ENCODE measurements at regions not wholly inside any gene's neighbourhood (a gene's known extent, or its start where the extent isn't known, plus 50 kb on each side); places are given as distances from the start of the nearest gene placed in this dataset.

DNA sequence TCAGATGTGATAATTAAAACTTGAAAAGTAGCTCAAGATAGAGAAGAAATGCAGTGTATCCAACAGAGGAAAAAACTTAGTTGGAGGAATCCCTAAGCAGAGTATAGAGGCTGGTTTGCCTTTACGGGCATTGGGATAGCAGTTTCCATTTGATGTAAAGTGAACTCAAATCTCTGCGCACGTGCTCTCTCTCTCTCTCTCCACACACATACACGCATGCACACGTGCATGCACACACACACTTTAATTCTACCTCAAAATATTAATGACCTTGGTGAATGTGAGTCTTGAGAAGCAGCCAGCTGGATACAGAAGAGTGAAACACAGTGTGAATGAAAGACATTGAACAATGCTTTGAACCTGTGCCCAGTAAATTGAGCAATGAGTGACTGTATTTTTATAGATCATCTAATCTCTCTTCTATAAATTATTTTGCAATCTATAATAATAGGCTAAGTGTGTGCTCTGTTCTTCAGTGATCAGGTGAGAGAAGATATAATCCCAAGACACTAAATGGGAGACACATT is 247.7 kb upstream of the FAM83B start:
- no peaks in the 10 kb centered on the region for H3K27me3 Mint-ChIP-seq
- H3K36me3 Mint-ChIP-seq, result peaks cover 1% of the 10 kb centered on the region
- peaks cover 0 to 3% (median 0%) of the 10 kb centered on the region in 3 donors for H3K9me3 Mint-ChIP-seq
- H3K4me1 Mint-ChIP-seq, result no peaks in the 10 kb centered on the region
- H3K4me3 Mint-ChIP-seq, result no peak overlapping the region
- H3K27ac Mint-ChIP-seq, result no peak overlapping the region

DNA sequence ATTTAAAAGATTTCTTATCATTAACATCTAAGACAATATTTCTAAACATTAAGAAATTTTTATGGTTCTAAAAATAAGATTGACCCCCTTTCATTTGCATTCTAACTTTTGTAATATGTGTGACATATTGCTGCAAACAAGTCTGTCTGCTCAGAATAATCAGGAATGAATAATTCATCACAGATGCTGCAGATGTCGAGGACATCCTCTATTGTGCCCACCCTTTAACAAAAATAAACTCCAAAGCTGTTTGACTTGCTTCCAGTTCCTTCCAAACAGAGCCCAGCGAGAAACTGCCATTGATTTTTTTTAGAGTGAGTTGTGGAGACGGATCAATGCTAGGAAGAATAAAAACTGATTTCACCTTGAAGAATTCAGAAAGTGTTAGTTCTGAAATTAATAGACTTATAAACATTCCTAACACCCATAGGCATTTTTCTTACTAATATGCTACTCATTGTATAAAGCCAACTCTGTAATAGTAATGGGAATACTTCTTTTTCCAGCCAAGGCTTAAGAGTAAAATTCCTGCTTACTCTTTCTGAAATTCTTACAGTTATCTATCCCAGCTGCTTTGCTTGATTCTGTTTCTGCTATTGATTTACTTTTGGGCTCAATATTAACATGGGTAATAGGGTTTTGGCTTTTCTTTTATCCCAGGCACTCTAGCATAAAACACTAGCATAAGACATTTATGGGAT is 244.8 kb upstream of the FAM83B start:
- peaks cover 1% of the 10 kb centered on the region for H3K36me3 Mint-ChIP-seq
- no peaks in the 10 kb centered on the region for H3K27me3 Mint-ChIP-seq
- H3K4me3 Mint-ChIP-seq, result no peak overlapping the region
- peaks cover 0 to 3% (median 3%) of the 10 kb centered on the region in 3 donors for H3K9me3 Mint-ChIP-seq
- no peak overlapping the region for H3K27ac Mint-ChIP-seq
- H3K4me1 Mint-ChIP-seq, result no peaks in the 10 kb centered on the region

DNA sequence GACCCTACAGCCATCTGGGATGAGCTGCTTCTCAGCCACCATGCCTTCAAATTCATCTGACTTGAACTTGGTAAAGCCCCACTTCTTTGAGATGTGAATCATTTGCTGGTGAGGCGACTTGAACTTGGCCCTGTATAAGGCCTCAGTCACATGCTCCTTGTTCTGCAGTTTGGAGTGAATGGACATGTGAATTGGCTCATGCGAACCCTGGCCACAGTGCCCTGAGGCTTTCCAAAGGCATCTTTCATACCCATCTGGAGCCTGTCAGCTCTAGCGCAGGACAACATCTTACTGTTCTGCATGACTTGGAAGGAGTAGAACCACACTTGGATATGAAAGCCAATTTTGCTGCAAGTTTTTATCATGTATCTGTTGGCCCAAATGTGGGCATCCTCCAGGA is 244.0 kb upstream of the FAM83B start:
- Mint-ChIP-seq H3K9me3 (peaks cover 0 to 3% (median 0%) of the 10 kb centered on the region in 3 donors), H3K27me3 (no peaks in the 10 kb centered on the region), H3K27ac (no peak overlapping the region), H3K4me3 (no peak overlapping the region), H3K36me3 (peaks cover 1% of the 10 kb centered on the region), H3K4me1 (no peaks in the 10 kb centered on the region)

DNA sequence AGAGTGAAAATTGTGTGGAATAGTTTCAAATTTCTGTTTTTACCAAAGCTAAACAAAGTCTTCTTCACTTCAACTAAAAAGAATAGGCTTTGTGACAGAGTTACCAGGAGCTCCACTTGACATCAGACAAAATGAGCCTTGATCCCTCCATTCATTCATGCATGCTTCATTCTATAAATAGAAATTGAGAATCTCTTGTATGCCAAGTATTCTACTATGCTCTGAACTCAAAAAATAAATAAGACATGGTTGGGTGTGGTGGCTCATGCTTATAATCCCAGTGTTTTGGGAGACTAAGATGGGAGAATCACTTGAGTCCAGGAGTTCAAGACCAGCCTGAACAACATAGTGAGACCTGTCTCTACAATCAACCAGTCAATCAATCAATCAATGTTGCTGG is 236.6 kb upstream of the FAM83B start:
- H3K36me3 Mint-ChIP-seq, result no peaks in the 10 kb centered on the region
- no peaks in the 10 kb centered on the region for H3K4me1 Mint-ChIP-seq
- no peak overlapping the region for H3K27ac Mint-ChIP-seq
- H3K27me3 Mint-ChIP-seq, result no peaks in the 10 kb centered on the region
- peaks cover 0 to 6% (median 0%) of the 10 kb centered on the region in 3 donors for H3K9me3 Mint-ChIP-seq
- no peak overlapping the region for H3K4me3 Mint-ChIP-seq

DNA sequence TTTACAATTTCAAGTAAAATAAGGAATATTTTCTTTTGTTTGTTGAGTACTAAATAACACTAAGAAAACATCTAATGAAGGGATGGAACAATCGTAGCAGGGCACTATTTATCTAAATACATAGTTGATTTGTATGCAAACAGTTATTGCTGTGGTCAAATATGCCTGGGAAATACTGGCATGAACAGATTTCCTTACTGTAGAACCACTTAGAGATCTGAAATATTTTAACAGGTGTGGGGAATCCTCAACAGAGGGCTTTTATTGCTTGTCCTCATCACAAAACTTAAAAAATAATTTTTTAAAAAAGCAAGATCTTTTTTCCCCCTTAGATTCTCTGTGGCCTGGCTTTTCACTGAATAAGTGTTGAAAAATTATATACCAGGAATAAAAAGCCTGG is 233.0 kb upstream of the FAM83B start:
- no peaks in the 10 kb centered on the region for H3K4me1 Mint-ChIP-seq
- H3K36me3 Mint-ChIP-seq, result peaks cover 2% of the 10 kb centered on the region
- H3K27me3 Mint-ChIP-seq, result no peaks in the 10 kb centered on the region
- H3K4me3 Mint-ChIP-seq, result no peak overlapping the region
- H3K27ac Mint-ChIP-seq, result no peak overlapping the region
- peaks cover 0 to 2% (median 0%) of the 10 kb centered on the region in 3 donors for H3K9me3 Mint-ChIP-seq

DNA sequence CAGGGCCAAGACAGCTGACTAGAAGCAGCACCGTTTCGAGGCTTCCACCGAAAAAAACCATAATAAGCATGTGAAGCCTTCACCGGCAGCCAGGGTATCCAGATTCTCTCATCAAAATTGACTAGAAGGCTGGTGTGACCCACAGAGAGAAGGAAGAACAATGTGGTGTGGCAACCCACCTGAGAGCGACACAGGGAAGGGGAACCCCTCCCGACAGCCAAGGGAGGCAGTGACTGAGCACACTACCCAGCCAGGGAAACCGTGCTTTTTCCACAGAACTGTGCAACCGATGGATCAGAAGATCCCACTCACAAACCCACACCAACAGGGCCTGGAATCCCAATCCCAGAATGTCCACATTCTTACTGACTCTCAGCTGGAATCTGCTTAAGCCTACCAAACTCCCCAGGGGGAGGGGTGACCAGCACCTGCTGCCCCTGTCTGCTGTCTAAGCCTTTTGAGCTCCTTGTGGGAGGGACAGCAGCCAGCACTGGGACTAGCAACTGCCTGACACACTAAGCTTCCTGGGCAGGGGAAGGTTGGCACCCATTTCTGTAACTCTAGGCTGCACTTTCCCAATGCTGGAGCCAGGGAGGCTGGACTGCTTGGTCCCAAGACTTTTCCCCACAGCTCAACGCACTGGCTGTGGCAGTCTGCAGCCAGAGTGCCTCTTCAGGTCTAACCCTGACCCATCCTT is 231.9 kb upstream of the FAM83B start:
- no peaks in the 10 kb centered on the region for H3K4me1 Mint-ChIP-seq
- H3K27ac Mint-ChIP-seq, result no peak overlapping the region
- H3K9me3 Mint-ChIP-seq, result no peaks in the 10 kb centered on the region
- no peaks in the 10 kb centered on the region for H3K27me3 Mint-ChIP-seq
- peaks cover 2% of the 10 kb centered on the region for H3K36me3 Mint-ChIP-seq
- H3K4me3 Mint-ChIP-seq, result no peak overlapping the region

DNA sequence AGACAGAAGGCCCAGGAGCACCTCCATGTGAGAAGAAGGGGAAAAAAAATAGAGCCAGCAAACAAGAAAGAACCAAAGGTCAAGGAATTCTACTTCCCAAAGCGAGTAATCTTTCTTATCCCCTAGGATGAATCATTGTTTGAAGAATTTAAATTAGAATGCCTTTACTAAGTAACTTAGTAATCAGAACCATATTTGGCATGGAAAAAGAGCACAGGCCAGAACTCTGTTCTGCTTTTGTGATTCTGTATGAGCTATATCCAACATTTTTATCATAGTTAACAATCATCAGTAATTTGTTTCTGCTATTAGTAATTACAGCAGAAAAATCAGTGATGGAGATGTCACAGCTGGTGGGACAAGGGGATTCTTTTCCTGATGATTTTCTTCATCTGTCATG is 228.8 kb upstream of the FAM83B start:
- peaks cover 2% of the 10 kb centered on the region for H3K36me3 Mint-ChIP-seq
- no peaks in the 10 kb centered on the region for H3K27me3 Mint-ChIP-seq
- no peak overlapping the region for H3K27ac Mint-ChIP-seq
- no peaks in the 10 kb centered on the region for H3K9me3 Mint-ChIP-seq
- H3K4me3 Mint-ChIP-seq, result no peak overlapping the region
- H3K4me1 Mint-ChIP-seq, result no peaks in the 10 kb centered on the region

DNA sequence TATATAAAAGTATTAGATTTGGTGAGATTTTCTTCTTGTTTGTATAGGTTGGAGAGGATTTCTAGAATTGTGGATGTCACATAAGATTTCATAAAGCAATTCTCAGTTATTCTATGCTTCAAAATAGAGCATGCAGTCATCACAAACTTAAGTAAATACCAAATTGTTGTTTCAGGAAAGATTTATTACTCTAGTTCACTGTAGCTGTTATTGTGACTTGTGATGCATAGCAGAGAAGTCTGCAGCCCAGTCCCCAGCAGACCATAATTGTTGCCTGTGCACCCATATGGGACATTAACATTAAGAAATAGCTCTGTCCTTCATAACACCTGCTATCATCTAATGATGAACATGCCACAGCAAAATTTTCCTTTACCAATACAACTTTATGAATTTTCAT is 228.0 kb upstream of the FAM83B start:
- Mint-ChIP-seq H3K27me3 (no peaks in the 10 kb centered on the region), H3K9me3 (no peaks in the 10 kb centered on the region), H3K4me1 (no peaks in the 10 kb centered on the region), H3K4me3 (no peak overlapping the region), H3K36me3 (peaks cover 2% of the 10 kb centered on the region), H3K27ac (no peak overlapping the region)

DNA sequence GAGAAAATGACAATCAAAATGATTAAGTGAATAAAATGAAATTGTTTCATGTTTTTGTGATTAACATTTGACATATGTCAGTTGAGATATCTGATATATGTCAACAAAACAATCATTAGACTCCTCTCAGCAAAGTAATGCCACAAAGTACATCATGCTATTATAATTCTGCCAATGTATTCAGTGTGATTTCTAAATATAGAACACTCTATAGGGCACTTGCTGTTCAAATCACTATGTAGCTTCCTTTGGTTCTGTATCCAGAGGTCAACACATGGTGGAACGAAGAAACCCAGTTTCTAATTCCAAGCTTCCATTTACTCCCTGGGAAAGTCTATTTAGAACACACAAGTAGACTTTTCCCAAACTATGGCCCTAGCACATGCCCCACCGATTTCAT is 227.5 kb upstream of the FAM83B start:
- Mint-ChIP-seq H3K36me3 (peaks cover 2% of the 10 kb centered on the region), H3K9me3 (no peaks in the 10 kb centered on the region), H3K27ac (no peak overlapping the region), H3K4me3 (no peak overlapping the region), H3K27me3 (no peaks in the 10 kb centered on the region), H3K4me1 (no peaks in the 10 kb centered on the region)

DNA sequence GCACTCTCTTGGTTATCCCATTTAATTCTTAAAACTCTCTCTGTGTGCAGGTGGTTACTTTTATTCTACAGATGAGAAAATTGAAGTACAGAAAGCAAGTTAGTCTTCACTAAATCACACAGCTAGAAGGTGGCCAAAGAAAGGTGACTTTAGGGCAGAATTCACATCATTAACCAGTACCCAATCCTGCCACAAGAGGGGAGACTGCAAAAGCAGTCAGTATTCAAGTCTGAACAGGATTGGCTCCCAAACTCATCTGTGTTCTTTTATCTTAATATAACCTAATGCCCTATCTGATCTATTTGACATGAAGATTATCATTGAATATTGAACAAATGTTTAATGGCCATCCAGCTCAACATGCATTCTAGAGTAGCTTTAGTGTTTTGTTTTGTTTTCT is 225.3 kb upstream of the FAM83B start:
- Mint-ChIP-seq H3K27me3 (no peaks in the 10 kb centered on the region), H3K9me3 (no peaks in the 10 kb centered on the region), H3K36me3 (no peaks in the 10 kb centered on the region), H3K27ac (no peak overlapping the region), H3K4me3 (no peak overlapping the region), H3K4me1 (no peaks in the 10 kb centered on the region)

DNA sequence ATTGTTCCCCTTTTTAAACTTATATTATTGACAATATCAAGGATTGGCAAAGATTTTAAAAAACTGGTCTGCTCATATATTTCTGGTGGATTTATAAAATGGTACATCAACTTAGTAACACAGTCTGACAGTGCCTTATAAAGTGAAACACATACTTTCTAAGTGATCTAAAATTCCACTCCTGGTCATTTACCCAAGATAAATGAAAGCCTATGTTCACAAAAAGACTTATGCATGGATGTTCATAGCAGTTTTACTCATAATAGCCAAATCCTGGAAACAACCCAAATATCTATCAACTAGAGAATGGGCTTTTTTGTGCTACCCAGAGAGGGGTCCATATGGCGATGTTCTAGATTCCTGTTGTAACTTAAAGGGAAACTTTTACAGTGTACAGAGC is 222.4 kb upstream of the FAM83B start:
- H3K4me1 Mint-ChIP-seq, result no peaks in the 10 kb centered on the region
- H3K27me3 Mint-ChIP-seq, result no peaks in the 10 kb centered on the region
- H3K9me3 Mint-ChIP-seq, result no peaks in the 10 kb centered on the region
- no peak overlapping the region for H3K27ac Mint-ChIP-seq
- H3K36me3 Mint-ChIP-seq, result no peaks in the 10 kb centered on the region
- H3K4me3 Mint-ChIP-seq, result no peak overlapping the region

DNA sequence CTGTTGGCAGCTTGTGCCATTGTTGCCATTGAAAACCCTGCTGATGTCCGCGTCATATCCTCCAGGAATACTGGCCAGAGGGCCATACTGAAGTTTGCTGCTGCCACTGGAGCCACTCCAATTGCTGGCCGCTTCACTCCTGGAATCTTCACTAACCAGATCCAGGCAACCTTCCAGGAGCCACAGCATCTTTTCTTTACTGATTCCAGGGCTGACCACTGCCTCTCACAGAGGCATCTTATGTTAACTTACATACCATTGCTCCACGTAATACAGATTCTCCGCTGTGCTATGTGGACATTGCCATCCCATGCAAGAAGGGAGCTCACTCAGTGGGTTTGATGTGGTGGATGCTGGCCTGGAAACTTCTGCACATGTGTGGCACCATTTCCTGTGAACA is 221.8 kb upstream of the FAM83B start:
- Mint-ChIP-seq H3K4me1 (no peaks in the 10 kb centered on the region), H3K9me3 (no peaks in the 10 kb centered on the region), H3K27me3 (no peaks in the 10 kb centered on the region), H3K36me3 (no peaks in the 10 kb centered on the region), H3K27ac (no peak overlapping the region), H3K4me3 (no peak overlapping the region)

DNA sequence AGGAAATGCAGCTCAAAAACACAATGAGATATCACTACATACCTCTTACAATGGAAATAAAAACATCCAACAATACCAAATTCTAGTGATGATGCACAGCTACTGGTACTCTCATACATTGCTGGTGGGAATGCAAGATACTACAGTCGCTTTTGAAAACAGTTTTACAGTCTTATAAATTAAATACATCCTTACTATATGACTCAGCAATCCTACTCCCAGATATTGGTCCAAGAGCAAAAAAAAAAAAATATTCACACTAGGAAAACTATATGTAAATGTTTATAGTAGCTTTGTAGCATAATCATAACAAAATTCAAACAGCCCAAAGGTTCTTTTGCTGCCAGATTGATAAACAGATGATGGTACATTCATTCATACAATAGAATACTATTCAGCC is 217.4 kb upstream of the FAM83B start:
- H3K4me3 Mint-ChIP-seq, result no peak overlapping the region
- no peaks in the 10 kb centered on the region for H3K27me3 Mint-ChIP-seq
- H3K27ac Mint-ChIP-seq, result no peak overlapping the region
- H3K36me3 Mint-ChIP-seq, result no peaks in the 10 kb centered on the region
- H3K4me1 Mint-ChIP-seq, result no peaks in the 10 kb centered on the region
- peaks cover 0 to 4% (median 0%) of the 10 kb centered on the region in 3 donors for H3K9me3 Mint-ChIP-seq

DNA sequence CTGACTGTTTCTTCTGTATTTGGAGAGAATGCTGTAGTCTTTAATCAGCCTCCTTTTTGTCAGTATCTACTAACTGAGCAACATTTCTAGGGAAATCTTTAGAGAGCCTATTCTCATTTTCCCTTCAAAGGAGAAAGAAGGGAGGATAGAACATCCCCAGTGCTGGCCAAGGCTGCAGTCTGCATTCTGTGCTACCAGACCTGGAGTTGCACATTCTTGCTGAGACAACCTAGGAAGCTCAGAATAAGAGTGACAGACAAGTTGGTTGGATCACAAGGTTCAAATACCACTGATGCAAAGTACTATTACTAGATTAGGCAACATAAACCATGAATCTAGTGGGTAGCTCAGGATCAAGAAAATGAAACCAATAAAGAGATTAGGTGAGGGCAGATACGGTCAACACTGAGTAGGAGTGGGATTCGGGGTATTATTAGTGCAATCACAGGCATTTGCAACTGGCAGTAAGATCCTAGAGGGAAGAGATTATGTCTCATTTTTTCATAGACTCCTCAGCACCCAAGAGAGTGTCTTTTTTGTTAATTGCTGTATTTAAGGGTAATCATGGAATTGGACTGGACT is 213.5 kb upstream of the FAM83B start:
- no peaks in the 10 kb centered on the region for H3K36me3 Mint-ChIP-seq
- H3K27me3 Mint-ChIP-seq, result no peaks in the 10 kb centered on the region
- no peak overlapping the region for H3K4me3 Mint-ChIP-seq
- H3K9me3 Mint-ChIP-seq, result peaks cover 0 to 4% (median 2%) of the 10 kb centered on the region in 3 donors
- H3K27ac Mint-ChIP-seq, result no peak overlapping the region
- no peaks in the 10 kb centered on the region for H3K4me1 Mint-ChIP-seq

DNA sequence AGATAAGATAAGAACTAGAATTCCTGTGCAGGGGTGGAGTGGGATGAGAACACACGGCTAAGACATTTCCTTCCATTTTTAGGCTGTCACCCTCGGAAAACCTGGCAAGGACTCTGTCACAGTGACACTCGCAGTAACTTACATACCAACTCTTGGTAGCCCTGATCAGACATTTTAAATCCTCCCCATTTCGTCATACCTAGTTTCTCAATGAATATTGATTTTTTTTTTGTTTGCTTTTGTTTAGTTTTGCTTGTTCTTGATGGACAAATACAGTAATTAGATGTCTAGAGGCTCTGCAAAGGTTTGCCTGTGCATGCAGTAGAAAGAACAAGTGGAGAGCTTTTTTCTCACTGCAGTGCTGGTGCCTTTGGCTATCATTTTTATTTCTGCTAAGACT is 213.0 kb upstream of the FAM83B start:
- Mint-ChIP-seq H3K4me1 (no peaks in the 10 kb centered on the region), H3K36me3 (no peaks in the 10 kb centered on the region), H3K9me3 (peaks cover 0 to 4% (median 2%) of the 10 kb centered on the region in 3 donors), H3K4me3 (no peak overlapping the region), H3K27me3 (no peaks in the 10 kb centered on the region), H3K27ac (no peak overlapping the region)

DNA sequence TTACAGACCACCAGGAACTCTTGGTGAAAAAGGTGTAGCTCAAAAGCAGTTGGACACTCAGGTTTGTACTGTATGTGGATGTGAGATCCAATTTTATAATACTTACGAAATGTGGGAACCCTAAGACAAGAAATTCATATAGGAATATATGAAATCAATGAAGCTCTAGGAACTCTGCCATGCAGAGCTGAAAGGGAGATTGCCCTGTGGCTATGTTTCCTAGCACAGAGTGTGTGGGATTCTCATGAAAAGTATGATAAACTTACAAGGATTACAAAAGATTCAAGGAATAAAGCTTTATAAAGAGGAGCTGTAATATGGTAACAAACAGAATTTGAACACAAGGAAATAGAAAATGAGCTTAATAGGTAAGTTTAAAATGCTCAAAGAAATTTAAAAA is 205.7 kb upstream of the FAM83B start:
- H3K4me3 Mint-ChIP-seq, result no peak overlapping the region

More for the DNA sequence above, 205.7 kb upstream of the FAM83B start:
- no peak overlapping the region for H3K27ac Mint-ChIP-seq
- H3K4me1 Mint-ChIP-seq, result no peaks in the 10 kb centered on the region
- peaks cover 0 to 2% (median 0%) of the 10 kb centered on the region in 3 donors for H3K9me3 Mint-ChIP-seq
- no peaks in the 10 kb centered on the region for H3K27me3 Mint-ChIP-seq
- H3K36me3 Mint-ChIP-seq, result no peaks in the 10 kb centered on the region
